D341Med (cell line): ENCODE measurements at regions not wholly inside any gene's neighbourhood (a gene's known extent, or its start where the extent isn't known, plus 50 kb on each side); places are given as distances from the start of the nearest gene placed in this dataset.
"Not testable (repeated sequence)": the region's sequence is repeated elsewhere in the genome, so short reads cannot be mapped to it uniquely, and the experiment has no call there.

Experiments
- DNase-seq: peaks from one replicate; pipeline ENCODE4 v3.0.0; 2012; ENCODE audit warnings: low spot score

- DNase-seq: not testable (repeated sequence)
These were observed 112.4 kb upstream of the ZNF184 start for GRCh38 chr6:27585316-27585715.

GRCh38 chr6:27584326-27584725, 111.4 kb upstream of the ZNF184 start:
- DNase-seq: no peak

GRCh38 chr6:27582928-27583725, 110.2 kb upstream of the ZNF184 start:
- DNase-seq: peak; percentile 48

GRCh38 chr6:27579973-27580372, 107.1 kb upstream of the ZNF184 start:
- no peak for DNase-seq

- DNase-seq: no peak
These were observed 105.0 kb upstream of the ZNF184 start for GRCh38 chr6:27577922-27578321.

GRCh38 chr6:27575594-27576361, 102.9 kb upstream of the ZNF184 start:
- DNase-seq: no peak

- no peak for DNase-seq
These were observed 95.5 kb upstream of the ZNF184 start for GRCh38 chr6:27568226-27568897.

- DNase-seq: no peak
These were observed 93.2 kb upstream of the ZNF184 start for GRCh38 chr6:27565839-27566779.

- no peak for DNase-seq
These were observed 89.1 kb upstream of the ZNF184 start for GRCh38 chr6:27562027-27562410.

GRCh38 chr6:27558028-27558724, 85.3 kb upstream of the ZNF184 start:
- no peak for DNase-seq

- no peak for DNase-seq
These were observed 83.5 kb upstream of the ZNF184 start for GRCh38 chr6:27556406-27556805.

- DNase-seq: peak; percentile 61
These were observed 80.4 kb upstream of the ZNF184 start for GRCh38 chr6:27553123-27553904.

- no peak for DNase-seq
These were observed 78.7 kb upstream of the ZNF184 start for GRCh38 chr6:27551607-27552006.

- DNase-seq: no peak
These were observed 77.8 kb upstream of the ZNF184 start for GRCh38 chr6:27550692-27551091.

- not testable (repeated sequence) for DNase-seq
These were observed 76.3 kb upstream of the ZNF184 start for GRCh38 chr6:27549241-27549598.

- no peak for DNase-seq
These were observed 74.5 kb upstream of the ZNF184 start for GRCh38 chr6:27547157-27548075.

- DNase-seq: no peak
These were observed 73.6 kb upstream of the ZNF184 start for GRCh38 chr6:27546522-27546921.

- DNase-seq: no peak
These were observed 72.6 kb upstream of the ZNF184 start for GRCh38 chr6:27545271-27546046.
